ENCODE measurements at regions not wholly inside any gene's neighbourhood (a gene's known extent, or its start where the extent isn't known, plus 50 kb on each side); places are given as distances from the start of the nearest gene placed in this dataset.

DNA sequence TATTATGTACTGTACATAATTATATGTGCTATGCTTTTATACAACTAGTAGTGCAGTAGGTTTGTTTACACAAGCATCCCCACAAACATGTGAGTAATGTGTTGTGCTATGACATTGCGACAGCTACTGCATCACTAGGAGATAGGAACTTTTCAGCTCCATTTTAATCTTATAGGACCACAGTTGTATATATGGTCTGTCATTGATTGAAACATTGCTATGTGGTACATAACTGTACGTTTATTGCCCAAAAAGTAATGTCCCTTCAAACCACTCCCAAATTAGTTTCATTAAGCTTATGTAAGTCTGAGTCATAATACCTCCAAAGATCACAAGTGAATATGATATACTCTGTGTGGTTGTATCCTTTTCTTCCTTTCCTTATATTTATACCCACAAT, 183.2 kb upstream of the POT1 start:
- WGBS (ENCODE audit: insufficient coverage, low coverage, missing lambda C conversion rate): 4% methylated on average over 2 of the region's 2 CpGs

More for the DNA sequence above, 183.2 kb upstream of the POT1 start:
- no peaks in the 10 kb centered on the region for H3K79me2 ChIP-seq (ENCODE audit: control insufficient read depth, insufficient read depth, low read length)
- no peaks in the 10 kb centered on the region for H3K27me3 ChIP-seq (ENCODE audit: control insufficient read depth in 2 of 2, insufficient read depth in 2 of 2, low read length in 2 of 2)
- FAIRE-seq (no peak), ATAC-seq (no peak), DNase-seq (ENCODE audit: extremely low read depth in 1 of 4, low spot score in 3 of 4) (no peak)
- no TSS peak for BruUV-seq (replicated peaks)
- POLR2A ChIA-PET: no interaction called here
- TF ChIP-seq GTF2F1 (IDR thresholded peaks at IDR 0.05; ENCODE audit: low read depth, low read length) (no peak), ZNF143 (CRISPR knock-in tag; IDR thresholded peaks at IDR 0.05) (no peak), MCM3 (IDR thresholded peaks at IDR 0.05) (no peak), MED1 (CRISPR knock-in tag; IDR thresholded peaks at IDR 0.05; ENCODE audit: borderline replicate concordance) (no peak), EHMT2 (IDR thresholded peaks at IDR 0.05) (no peak), POU5F1 (IDR thresholded peaks at IDR 0.05; ENCODE audit: borderline replicate concordance, low read depth, low read length, partially characterized antibody) (no peak), XRCC3 (IDR thresholded peaks at IDR 0.05) (no peak), SRF (CRISPR knock-in tag; IDR thresholded peaks at IDR 0.05) (no peak), PHF21A (IDR thresholded peaks at IDR 0.05; ENCODE audit: borderline replicate concordance, low read depth) (no peak), IRF2 (CRISPR knock-in tag; IDR thresholded peaks at IDR 0.05) (no peak), CBFA2T2 (conservative IDR thresholded peaks at IDR 0.05) (no peak), TCFL5 (CRISPR knock-in tag; conservative IDR thresholded peaks at IDR 0.05) (no peak)
- TF ChIP-seq, protein P1, sequence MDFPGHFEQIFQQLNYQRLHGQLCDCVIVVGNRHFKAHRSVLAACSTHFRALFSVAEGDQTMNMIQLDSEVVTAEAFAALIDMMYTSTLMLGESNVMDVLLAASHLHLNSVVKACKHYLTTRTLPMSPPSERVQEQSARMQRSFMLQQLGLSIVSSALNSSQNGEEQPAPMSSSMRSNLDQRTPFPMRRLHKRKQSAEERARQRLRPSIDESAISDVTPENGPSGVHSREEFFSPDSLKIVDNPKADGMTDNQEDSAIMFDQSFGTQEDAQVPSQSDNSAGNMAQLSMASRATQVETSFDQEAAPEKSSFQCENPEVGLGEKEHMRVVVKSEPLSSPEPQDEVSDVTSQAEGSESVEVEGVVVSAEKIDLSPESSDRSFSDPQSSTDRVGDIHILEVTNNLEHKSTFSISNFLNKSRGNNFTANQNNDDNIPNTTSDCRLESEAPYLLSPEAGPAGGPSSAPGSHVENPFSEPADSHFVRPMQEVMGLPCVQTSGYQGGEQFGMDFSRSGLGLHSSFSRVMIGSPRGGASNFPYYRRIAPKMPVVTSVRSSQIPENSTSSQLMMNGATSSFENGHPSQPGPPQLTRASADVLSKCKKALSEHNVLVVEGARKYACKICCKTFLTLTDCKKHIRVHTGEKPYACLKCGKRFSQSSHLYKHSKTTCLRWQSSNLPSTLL (IDR thresholded peaks at IDR 0.05): no peak
- TF ChIP-seq, protein P2, sequence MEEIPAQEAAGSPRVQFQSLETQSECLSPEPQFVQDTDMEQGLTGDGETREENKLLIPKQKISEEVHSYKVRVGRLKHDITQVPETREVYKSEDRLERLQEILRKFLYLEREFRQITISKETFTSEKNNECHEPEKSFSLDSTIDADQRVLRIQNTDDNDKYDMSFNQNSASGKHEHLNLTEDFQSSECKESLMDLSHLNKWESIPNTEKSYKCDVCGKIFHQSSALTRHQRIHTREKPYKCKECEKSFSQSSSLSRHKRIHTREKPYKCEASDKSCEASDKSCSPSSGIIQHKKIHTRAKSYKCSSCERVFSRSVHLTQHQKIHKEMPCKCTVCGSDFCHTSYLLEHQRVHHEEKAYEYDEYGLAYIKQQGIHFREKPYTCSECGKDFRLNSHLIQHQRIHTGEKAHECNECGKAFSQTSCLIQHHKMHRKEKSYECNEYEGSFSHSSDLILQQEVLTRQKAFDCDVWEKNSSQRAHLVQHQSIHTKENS (CRISPR knock-in tag; IDR thresholded peaks at IDR 0.05): no peak
- TF ChIP-seq, protein P3, sequence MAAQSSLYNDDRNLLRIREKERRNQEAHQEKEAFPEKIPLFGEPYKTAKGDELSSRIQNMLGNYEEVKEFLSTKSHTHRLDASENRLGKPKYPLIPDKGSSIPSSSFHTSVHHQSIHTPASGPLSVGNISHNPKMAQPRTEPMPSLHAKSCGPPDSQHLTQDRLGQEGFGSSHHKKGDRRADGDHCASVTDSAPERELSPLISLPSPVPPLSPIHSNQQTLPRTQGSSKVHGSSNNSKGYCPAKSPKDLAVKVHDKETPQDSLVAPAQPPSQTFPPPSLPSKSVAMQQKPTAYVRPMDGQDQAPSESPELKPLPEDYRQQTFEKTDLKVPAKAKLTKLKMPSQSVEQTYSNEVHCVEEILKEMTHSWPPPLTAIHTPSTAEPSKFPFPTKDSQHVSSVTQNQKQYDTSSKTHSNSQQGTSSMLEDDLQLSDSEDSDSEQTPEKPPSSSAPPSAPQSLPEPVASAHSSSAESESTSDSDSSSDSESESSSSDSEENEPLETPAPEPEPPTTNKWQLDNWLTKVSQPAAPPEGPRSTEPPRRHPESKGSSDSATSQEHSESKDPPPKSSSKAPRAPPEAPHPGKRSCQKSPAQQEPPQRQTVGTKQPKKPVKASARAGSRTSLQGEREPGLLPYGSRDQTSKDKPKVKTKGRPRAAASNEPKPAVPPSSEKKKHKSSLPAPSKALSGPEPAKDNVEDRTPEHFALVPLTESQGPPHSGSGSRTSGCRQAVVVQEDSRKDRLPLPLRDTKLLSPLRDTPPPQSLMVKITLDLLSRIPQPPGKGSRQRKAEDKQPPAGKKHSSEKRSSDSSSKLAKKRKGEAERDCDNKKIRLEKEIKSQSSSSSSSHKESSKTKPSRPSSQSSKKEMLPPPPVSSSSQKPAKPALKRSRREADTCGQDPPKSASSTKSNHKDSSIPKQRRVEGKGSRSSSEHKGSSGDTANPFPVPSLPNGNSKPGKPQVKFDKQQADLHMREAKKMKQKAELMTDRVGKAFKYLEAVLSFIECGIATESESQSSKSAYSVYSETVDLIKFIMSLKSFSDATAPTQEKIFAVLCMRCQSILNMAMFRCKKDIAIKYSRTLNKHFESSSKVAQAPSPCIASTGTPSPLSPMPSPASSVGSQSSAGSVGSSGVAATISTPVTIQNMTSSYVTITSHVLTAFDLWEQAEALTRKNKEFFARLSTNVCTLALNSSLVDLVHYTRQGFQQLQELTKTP (IDR thresholded peaks at IDR 0.05; ENCODE audit: low read depth in 1 of 2, partially characterized antibody in 2 of 2): no peak
- TF ChIP-seq, protein P4, sequence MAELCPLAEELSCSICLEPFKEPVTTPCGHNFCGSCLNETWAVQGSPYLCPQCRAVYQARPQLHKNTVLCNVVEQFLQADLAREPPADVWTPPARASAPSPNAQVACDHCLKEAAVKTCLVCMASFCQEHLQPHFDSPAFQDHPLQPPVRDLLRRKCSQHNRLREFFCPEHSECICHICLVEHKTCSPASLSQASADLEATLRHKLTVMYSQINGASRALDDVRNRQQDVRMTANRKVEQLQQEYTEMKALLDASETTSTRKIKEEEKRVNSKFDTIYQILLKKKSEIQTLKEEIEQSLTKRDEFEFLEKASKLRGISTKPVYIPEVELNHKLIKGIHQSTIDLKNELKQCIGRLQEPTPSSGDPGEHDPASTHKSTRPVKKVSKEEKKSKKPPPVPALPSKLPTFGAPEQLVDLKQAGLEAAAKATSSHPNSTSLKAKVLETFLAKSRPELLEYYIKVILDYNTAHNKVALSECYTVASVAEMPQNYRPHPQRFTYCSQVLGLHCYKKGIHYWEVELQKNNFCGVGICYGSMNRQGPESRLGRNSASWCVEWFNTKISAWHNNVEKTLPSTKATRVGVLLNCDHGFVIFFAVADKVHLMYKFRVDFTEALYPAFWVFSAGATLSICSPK (IDR thresholded peaks at IDR 0.05; ENCODE audit: borderline replicate concordance): no peak
- CTCF ChIA-PET (ENCODE audit: low intra/inter-chr PET ratio): no interaction called here
- H3K4me2 ChIP-seq (ENCODE audit: insufficient read depth, low read length): no peak overlapping the region
- no peaks in the 10 kb centered on the region for H4K20me1 ChIP-seq (replicated peaks; ENCODE audit: control insufficient read depth, insufficient read depth, low read length)
- H3K4me1 ChIP-seq (replicated peaks in 1 of 2; ENCODE audit: control insufficient read depth in 2 of 2, insufficient read depth in 2 of 2, low read length in 2 of 2): no peaks in the 10 kb centered on the region
- H3K9me1 ChIP-seq (ENCODE audit: control insufficient read depth, insufficient read depth, low read length): no peaks in the 10 kb centered on the region
- H3K9me3 ChIP-seq (replicated peaks; ENCODE audit: control insufficient read depth, insufficient read depth, low read depth, low read length): no peaks in the 10 kb centered on the region
- H2AFZ ChIP-seq (ENCODE audit: low read depth, low read length): no peak overlapping the region
- intact Hi-C loops (cut with micrococcal nuclease): no loop called here
- H3K36me3 ChIP-seq (ENCODE audit: control insufficient read depth, insufficient read depth, low read length): no peaks in the 10 kb centered on the region
- in situ Hi-C loops (cut with MboI): no loop called here
- no peak overlapping the region for H3K9ac ChIP-seq (ENCODE audit: insufficient read depth in 1 of 2, low read depth in 2 of 2, low read length in 2 of 2)
- no peak overlapping the region for H3K4me3 ChIP-seq
- no peak overlapping the region for H3K27ac ChIP-seq (ENCODE audit: extremely low read depth, low read depth, low read length)
